HG02571 (cell line): ENCODE measurements at regions not wholly inside any gene's neighbourhood (a gene's known extent, or its start where the extent isn't known, plus 50 kb on each side); places are given as distances from the start of the nearest gene placed in this dataset.

ENCODE experiments used
- ATAC-seq: cut with Tn5 transposase; IDR thresholded peaks from one replicate; pipeline ENCODE4 v1.9.1; 2021; ENCODE audit warnings: mild to moderate bottlenecking, moderate library complexity; ENCODE audit not compliant: unreplicated experiment

DNA sequence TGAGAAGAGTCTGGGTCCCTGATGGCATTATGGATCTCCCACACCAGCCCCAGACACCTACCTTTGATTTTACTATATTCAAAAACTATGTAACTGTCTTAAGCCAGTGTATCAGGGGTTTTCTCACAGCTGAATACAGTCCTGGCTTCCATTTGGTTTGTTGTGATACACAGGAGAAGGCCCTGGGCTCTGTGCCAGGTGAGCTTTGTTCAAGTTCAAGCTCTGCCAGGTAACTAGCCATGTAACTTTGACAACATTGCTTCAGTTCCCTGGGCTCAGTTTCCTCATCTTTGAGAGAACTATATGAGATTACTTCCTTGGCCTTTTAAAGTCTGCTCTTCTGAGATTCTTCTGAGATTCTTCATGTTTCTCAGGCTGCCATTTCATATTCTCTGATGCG lies 327.5 kb upstream of the TENM4 start:
- ATAC-seq, result no peak

- ATAC-seq, result no peak
Measured at GRCh38 chr11:79762279-79762921, 321.6 kb upstream of the TENM4 start.

DNA sequence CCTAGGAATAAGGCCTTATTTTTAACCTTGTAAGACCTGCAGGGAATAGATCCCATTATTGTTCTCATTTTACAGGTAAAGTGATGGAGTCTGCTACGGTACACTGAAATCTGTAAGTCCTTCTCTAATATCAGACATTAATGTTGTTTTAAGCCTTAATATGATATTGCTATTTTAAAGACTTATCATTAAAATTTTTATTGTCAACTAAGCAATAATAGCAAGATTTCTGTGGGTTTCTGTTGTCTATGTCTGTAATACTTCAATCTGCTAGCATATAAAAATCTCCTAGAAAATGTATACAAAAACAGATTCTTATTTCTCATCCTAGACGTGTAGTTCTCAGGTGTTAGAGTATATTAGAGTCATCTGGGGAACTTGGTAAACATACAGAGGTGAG lies 317.5 kb upstream of the TENM4 start:
- ATAC-seq, result no peak

DNA sequence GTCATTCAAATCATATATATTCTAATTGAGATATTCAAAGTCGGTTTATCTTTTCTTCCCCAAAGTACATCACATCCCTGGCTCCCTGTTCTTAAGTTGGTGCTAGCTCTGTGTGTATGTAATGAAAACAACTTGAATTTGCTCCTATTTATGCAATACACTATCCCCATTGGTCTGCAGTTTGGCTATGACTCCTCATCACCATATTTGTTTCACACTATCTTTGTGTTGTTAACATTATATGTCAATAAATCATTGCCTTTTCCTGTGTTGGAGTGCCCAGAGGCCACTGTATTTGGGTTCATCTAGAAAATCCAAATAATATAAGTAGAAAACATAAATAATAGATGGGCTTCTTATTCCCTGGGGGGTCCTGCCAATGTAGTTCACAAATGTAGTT lies 306.6 kb upstream of the TENM4 start:
- ATAC-seq, result no peak

DNA sequence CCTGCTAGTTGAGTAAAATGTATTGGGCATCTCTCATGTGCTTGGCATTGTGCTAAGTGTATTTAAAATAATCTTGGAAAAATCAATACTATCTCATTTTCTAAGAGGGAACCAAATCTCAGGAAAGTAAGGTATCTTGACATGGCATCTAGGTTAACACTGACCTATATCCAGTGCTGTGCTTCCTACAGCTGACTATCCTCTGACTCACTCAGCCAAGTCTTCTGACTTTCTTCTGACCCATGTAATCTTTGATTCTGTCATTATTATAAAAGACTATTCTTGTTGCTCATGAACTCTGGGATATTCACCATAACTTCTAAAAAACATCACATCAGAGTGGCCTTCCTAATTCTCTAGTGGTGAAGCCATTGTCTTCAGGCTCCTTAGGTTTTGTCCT lies 304.1 kb upstream of the TENM4 start:
- ATAC-seq, result no peak

DNA sequence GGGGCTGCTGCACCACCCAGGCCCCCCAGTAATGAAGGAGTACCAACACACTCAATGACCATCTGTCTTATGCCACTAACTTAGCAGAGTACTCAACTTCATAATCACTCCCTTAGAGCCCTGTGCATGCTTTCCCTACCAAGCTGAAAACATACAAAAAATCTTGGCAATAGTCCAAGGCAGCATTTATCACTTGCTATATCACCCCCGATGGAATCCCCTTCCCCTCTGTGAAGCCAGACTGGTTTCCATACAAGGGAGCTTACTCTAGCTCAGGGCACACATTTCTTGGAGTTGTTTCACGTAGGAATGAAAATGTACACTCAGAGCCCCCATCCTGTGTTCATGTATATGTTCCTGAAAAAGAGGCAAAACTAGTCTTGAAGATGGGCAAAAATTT lies 301.3 kb upstream of the TENM4 start:
- no peak for ATAC-seq

- no peak for ATAC-seq
Measured at GRCh38 chr11:79739591-79739990, 298.8 kb upstream of the TENM4 start.

DNA sequence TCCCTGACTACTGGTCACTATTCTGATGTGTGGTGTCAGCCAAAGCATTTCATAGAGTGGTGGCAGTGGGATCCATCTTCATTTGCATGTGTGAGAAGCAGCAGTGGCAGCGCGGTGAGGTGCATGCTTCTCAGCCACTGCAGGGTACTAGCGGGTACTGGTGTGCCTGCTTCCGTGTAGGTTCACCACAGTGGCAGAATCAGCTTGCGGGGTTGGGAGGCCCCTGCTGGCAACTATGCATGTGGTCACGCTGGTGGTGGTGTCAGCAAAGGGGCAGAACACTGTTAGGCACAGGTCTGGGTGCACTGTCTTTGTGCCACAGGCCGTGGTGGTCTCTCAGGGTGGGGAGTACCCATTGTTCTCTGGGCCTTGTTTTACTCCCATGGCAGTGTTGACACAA lies 286.4 kb upstream of the TENM4 start:
- ATAC-seq, result no peak

DNA sequence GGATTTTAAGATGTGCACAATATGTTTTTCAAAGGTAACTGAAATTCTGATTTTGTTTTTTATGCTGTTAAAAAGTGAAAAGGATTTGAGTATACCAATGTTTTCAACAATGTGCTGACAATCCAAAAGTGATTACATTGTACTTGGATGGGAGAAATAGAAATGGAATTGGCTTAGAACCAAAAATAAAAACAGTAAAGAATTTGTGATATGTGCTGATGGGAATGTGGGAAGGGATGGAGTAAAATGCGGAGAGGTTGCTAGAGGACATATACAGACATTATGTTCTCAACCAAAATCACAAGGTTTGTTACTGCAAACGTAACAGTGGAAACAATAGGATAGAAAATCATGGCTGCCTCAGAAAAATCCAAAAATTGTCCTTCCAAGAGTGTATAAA lies 279.3 kb upstream of the TENM4 start:
- no peak for ATAC-seq

DNA sequence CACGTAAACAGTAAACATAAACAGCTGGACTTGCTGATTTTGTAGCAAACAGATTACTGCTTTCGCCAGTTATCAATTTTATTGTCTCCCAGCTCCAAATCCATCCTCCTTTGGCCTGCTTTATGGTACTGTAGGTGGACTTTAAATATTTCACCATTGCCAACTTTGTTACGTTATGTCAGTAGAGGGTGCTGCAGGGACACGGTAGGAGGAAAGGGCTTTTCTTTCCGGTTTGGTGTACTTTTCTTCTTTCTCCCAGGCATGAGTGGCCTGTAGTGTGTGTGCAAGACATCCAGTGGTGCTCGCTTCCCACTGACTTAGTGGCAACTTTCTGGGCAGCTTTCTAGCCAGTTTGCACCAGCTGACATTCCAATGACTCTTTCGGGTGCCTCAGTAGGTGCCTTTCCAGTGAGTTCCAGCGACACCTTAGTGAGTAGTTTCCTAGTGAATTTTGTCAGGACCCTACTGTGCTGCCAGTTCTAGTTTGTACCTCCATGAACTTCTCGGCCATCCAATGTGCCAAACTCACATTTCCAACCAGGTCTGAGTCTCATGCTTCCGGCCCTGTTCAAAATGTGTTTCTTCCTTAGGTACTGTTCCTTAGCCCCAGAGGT lies 267.6 kb upstream of the TENM4 start:
- ATAC-seq, result no peak

DNA sequence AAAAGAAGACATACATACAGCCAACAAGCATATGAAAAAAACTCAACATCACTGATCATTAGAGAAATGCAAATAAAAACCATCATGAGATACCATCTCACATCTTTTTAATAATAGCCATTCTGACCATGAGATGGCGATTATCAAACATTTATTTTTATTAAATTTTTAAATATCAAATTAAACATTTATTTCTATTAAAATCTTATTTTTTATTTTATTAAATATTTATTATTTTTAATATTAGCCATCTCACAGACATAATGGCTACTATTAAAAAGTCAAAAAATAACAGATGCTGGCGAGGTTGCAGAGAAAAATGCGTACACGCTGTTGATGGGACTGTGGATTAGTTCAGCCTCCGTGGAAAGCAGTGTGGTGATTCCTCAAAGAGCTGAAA lies 264.8 kb upstream of the TENM4 start:
- no peak for ATAC-seq

GRCh38 chr11:79702303-79702702 lies 261.5 kb upstream of the TENM4 start:
- ATAC-seq, result no peak

DNA sequence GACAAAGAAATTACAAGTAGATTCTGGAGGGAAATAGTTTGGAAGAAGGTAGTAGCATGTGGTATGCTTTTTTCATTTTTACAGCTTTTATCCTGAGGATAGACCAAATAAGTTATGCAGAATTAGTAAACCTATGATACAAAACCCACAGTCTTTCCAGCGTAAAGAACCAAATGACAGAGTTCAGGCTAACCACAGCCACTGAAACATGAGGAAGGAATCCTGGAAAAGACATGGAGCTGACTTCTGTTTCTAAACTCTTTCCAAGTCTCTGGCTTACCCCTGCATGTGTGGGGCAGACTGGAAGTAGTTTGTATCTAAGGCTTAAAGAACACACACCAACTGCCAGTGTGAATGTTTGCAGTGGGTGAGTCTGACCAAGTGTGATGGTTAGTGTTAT lies 258.4 kb upstream of the TENM4 start:
- ATAC-seq, result no peak

- ATAC-seq, result no peak
Measured at GRCh38 chr11:79697905-79698304, 257.1 kb upstream of the TENM4 start.

GRCh38 chr11:79694368-79694767 lies 253.5 kb upstream of the TENM4 start:
- ATAC-seq, result no peak

GRCh38 chr11:79691445-79691844 lies 250.6 kb upstream of the TENM4 start:
- ATAC-seq, result no peak

DNA sequence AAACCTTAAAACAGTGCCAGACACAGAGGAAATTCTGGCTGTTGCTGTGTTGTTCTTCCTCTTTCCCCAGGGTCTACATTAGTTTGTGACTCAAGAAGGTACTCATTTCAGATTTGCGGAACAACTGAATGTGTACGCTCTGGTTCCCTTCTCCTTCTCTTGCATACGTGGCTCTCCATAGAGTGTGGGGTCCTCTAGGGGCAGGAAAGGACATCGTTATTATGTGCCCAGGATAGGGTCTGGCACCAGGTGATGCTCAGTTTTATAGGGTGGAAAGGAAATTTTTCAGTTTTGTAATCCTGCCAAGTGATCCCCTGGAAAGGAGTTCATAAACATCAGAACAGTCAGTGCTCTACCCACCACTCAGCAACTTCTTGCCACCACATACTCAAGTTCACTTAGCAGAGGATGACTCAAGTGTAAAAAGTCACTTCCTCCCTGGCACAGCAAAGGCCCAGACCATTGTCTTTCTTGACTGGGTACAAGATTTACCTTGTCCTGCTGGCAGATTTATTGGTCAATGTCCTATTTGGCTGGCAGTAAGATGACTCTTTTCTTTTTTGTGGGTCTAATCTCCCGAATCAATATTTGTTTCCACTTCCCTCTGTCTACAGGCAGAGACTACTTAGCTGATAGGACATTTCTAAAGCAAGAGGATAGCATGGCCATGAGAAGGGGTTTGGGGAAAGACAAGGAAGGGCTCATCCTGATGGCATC lies 246.0 kb upstream of the TENM4 start:
- ATAC-seq, result no peak

DNA sequence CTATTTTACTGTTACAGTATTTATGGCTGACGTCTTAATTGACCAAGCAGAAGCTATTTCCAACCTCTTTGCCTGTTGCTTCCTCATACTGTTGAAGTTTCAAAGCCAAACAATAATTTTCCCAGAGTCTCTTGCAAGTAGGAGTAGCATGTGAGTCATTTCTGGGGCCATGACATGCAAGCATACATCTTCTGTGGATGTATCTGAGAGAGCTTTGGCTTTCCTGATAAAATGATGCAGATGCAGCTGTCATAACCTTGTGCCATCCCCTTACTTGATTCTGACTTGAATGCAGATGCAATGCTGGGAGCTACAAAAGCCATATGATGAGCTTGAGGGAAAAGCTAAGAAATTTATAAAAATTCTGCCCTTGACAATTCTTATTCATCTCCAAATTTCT lies 243.1 kb upstream of the TENM4 start:
- no peak for ATAC-seq

GRCh38 chr11:79678780-79679452 lies 238.1 kb upstream of the TENM4 start:
- ATAC-seq, result no peak

- no peak for ATAC-seq
Measured at GRCh38 chr11:79676396-79676795, 235.6 kb upstream of the TENM4 start.

DNA sequence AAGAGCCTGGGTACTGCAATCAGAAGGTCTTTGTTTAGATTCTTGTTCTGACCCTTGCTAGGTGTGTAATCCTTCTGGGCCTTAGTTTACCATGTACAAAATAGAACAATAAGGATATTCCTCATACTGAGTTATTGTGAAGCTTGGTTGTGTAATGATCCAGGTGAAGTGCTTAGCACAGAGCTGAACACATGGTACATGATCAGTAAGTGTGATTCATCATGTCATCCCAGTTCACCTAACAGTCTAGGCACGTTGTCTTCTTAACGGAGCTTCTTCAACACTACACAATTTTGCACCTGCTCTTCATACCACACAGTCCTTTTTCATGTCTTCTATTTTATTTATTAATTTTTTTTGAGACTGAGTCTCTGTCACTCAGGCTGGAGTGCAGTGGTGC lies 234.3 kb upstream of the TENM4 start:
- ATAC-seq, result no peak

GRCh38 chr11:79672786-79673185 lies 232.0 kb upstream of the TENM4 start:
- ATAC-seq, result no peak
